ENCODE measurements at regions not wholly inside any gene's neighbourhood (a gene's known extent, or its start where the extent isn't known, plus 50 kb on each side); places are given as distances from the start of the nearest gene placed in this dataset.
"Not testable (repeated sequence)": the region's sequence is repeated elsewhere in the genome, so short reads cannot be mapped to it uniquely, and the experiment has no call there.

- DNase-seq, result no peak
Measured at GRCh38 chr10:5268743-5269142, 72.1 kb downstream of the AKR1C4 start.

DNA sequence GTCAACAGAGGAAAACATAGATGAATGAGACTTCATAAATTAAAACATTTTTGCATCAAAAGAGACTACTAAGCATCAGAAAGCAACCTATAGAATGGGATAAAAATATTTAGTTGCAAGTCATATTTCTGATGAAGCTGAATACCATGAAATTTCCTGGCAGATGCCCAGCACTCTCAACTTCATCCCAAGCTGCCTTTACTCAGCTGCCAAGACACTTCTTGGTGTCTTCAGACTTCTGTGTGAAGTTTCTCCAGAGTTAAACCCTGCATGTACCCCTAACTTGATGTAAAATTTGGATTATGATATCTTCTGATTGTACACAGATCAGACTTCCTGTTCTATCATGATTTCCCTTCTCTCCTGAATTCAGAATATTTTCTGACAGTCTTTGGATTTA is 73.2 kb downstream of the AKR1C4 start:
- DNase-seq, result no peak

- no peak for DNase-seq
Measured at GRCh38 chr10:5271526-5271925, 74.9 kb downstream of the AKR1C4 start.

DNA sequence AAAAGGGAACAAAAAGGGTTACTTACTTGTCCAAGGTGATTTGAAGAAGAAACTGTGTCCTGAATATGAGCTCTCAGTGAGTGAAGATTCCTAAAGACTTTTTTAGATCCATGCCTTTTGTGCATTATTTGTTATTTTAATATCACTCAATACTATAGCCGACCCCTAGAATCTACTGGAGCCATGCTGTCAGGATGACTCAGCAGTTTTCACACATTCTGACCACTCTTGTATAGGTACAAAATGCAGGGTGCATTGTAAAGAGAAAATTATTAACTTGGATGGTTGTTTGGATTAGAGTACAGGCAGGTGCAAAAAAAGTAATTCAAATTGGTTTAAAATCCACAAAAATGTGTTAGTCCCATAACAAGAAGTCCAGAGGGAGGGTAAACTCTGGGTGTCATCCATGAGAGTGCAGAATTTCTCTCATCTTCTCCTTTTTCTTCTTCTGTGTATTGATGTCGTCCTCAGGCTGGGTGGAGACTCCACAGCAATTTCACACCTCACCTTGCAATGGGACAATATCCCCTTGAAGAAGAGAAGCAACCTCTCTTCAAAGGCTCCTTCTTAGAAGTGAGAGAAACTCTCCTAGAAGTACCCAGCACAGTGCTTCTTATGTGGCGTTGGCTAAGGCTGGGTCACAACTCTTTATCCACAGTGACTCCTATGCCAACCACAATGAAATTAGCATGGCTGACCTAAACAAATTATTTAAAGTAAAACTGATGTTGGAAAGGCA is 75.6 kb downstream of the AKR1C4 start:
- DNase-seq, result no peak

GRCh38 chr10:5274795-5275194 is 78.2 kb downstream of the AKR1C4 start:
- DNase-seq, result no peak

- DNase-seq, result no peak
Measured at GRCh38 chr10:5281356-5281755, 83.4 kb upstream of the UCN3 start.

DNA sequence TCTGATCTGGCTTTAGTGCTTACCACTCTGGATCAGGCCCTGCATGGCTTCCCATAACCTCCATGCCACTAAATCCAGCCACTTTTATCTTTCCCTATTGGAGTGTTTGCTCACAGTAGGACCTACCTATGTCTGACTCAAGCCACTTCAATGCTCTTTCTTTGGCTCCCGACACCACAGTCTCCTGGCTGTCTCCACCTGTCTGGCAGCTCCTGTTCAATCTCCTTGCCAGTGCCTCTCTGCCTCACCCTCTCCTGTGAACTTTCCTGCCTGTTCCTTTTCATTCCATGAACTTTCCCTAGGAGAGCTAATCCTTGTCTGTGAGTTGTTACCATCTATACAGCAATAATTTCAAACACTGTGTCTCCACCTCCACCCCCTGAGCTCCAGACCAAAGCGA is 82.6 kb upstream of the UCN3 start:
- DNase-seq, result no peak

DNA sequence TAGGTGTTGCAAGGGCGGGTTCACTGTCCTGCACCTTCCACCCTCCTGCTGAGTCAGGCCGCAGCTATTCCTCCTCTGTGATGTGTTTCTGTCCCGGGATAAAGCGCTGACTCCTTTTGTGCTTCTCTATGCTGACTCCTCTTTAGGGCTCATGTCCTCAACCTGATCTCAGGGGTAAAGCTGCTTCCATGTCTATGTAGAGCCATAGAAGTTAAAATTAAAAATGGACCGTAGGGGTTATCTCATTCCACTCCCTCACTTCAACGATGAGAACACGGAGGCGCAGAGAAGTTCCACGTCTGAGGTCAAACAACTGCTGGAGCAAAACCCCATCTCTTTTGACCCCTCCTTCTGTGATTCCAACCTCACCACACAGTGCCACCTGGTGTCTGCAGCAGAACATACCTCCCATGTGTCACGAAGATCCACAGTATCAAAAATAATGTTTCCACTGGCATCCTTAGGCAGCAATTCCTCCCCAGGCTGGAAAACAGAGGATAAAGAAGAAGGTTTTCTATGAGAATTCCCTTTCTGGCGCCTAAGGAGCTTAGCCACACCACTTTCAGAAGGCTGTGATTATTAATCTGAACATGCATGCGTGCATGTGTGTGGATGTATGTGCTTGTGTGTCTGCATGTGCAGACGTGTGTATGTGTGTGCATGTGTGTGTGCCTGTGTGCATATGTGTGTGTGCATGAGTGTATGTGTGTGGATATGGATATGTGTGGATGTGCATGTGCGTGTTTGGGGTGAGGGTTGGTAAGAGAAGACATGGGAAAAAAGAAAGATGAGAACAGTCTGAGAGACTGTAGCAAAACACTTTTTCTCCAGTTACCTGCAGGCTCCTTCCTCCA is 81.2 kb upstream of the UCN3 start:
- peak; percentile 35 for DNase-seq

DNA sequence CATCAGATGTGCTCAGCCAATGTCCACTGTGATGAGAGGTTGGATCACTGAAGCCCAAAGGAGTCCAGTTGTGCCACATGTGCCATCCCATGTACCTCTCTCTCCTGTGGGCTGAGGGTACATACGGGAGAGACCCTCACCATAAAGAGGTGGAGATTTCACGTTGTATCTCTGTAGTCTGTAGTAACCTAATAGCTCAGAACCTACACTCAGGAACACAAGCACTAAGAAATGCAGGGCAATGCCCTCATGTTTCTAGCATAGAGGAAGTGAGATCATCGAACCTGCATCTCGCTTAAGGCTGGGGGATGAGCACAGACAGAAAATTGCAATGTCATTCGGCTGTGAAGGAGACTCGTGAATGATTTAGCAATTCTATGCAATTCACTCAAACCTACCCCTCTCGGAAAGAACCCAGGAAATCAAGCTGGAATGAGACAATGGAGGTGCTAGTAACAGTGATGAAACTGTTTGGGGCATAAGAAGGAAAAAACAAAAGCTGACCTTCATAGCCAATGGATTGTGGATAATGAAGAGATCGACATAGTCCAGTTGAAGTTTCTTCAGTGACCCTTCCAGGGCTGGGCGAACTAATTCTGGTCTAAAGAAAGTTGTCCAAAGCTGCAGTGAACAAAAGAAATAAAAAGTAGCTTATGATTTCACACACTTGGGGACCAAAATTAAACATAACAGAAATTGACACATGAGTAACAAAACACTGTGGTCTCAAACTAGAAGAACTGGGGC is 80.3 kb upstream of the UCN3 start:
- peak; percentile 66 for DNase-seq

DNA sequence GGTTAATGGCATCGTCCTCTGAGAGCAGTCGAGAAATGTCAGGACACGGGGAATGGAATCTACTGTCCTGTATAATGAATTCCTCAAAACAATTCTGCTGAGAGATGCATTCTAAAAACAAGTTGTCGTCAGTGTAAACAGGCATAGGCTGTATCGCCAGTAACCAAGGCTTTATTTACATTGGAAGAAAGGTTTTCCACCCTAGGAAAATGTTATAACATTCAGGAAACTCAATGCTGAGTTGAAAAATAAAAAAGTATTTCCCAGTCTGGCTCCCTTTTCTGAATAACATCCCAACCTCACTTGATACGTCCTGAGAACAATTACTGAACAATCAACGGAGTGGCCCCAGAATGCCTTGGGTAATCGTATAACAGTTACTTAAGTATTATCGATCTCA is 79.6 kb upstream of the UCN3 start:
- DNase-seq, result no peak

GRCh38 chr10:5288359-5288758 is 76.4 kb upstream of the UCN3 start:
- no peak for DNase-seq

DNA sequence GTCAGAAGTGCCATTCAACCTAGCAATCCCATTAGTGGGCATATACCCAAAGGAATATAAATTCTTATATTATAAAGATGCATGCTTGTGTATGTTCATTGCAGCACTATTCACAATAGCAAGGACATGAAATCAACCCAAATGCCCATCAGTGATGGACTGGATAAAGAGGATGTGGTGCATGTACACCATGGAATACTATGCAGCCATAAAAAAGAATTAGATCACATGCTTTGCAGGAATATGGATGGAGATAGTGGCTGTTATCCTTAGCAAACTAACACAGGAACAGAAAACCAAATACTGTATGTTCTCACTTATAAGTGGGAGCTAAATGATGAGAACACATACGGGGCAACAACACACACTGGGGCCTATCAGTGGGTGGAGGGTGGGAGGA is 75.5 kb upstream of the UCN3 start:
- not testable (repeated sequence) for DNase-seq

GRCh38 chr10:5291501-5292195 is 73.1 kb upstream of the UCN3 start:
- DNase-seq, result peak; percentile 87

DNA sequence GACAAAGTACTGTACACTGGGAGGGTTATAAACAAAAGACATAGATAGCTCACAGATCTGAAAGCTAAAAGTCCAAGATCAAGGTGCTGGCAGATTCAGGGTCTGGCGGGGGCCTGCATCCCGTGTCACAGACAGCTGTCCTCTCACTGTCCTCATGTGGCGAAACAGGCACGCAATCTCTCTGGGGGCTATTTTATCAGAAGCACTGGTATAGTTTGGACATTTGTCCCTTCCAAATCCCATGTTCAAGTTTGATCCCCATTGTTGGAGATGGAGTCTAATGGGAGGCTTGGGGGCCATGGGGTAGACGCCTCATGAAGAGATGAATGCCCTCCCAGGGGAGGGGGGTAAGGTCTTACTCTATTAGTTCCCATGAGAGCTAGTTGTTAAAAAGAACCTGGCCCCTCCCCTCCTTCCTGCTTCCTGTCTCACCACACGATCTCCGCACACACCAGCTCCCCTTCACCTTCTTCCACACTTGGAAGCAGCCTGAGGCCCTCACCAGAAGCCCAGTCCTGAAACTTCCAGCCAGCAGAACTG is 72.5 kb upstream of the UCN3 start:
- no peak for DNase-seq

GRCh38 chr10:5292970-5293369 is 71.8 kb upstream of the UCN3 start:
- not testable (repeated sequence) for DNase-seq

DNA sequence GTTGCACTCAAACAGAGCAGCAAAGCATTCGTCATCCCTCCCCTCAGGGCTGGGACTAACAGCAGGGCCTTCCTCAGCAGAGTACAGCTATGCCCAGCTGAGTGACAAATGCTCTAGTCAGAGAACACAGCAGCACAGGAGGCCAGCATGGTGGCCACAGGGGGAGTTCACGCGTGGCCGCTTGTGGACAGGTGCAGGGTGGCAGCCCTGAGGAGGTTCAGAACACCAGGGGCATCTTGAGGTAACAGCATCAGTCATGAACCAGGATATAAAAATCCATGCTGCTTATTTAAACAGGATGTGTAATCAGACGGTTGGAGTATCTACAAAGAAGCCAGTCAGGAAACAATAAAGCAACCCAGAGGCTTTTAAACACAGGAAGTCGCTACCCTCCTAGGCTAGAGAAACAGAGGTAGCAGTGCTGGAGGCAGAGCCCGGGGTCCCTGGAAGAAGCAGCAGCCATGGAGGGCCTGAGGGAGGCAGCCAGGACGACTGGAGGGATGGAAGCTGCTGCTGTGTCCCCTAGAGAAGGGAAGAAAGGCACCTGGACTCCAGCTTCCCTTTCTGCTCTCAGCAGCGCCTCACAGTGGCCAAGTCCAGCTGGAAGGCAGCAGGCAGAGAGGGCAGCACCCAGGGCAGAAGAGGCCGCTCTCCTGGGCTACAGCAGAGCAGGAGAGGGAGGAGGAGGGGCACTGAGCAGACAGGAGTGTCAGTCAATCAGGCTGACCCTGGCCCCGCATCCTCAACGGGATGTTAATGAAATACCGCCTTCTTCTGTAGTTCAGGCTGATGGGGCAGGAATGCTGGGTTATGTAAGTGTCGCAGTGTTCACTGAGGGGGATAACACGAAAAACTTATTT is 70.8 kb upstream of the UCN3 start:
- DNase-seq, result peak; percentile 26

GRCh38 chr10:5297466-5297865 is 67.3 kb upstream of the UCN3 start:
- no peak for DNase-seq

DNA sequence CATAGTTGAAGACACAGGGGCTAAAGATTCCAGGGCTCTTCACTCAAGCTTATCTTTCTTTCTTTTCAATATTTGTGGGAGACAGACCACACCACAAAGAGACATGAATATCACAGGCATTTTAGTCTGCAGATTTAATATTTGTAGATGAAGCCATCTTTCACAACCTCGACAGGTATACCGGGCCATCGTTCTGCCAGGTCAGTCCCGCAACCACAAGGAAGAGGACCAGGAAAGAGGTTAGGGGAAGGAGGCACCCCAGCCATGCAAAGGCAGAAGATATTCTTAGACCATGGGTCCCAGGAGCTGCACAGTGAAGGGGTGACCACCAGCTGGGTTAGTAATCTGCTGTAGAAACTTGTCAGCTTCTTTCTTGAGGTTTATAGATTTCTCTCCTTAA is 66.8 kb upstream of the UCN3 start:
- DNase-seq, result no peak

GRCh38 chr10:5299950-5300349 is 64.8 kb upstream of the UCN3 start:
- no peak for DNase-seq

DNA sequence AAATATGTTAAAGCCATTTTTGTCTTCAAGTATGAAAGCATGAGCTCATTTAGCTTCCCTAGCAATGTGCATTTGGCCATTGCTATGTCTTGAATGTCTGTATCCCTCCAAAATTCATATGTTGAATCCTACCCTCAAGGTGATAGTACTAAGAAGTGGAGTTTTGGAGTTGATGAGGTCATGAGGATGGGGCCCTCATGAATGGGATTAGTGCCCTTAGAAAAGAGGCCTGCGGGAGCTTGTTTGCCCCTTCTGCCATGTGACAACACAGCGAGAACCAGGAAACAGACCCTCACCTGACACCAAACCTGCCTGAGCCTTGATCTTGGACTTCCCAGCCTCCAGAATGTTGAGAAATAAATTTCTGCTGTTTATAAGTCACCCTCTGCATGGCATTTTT is 61.3 kb upstream of the UCN3 start:
- DNase-seq, result no peak

GRCh38 chr10:5305374-5305773 is 59.4 kb upstream of the UCN3 start:
- peak; percentile 63 for DNase-seq

DNA sequence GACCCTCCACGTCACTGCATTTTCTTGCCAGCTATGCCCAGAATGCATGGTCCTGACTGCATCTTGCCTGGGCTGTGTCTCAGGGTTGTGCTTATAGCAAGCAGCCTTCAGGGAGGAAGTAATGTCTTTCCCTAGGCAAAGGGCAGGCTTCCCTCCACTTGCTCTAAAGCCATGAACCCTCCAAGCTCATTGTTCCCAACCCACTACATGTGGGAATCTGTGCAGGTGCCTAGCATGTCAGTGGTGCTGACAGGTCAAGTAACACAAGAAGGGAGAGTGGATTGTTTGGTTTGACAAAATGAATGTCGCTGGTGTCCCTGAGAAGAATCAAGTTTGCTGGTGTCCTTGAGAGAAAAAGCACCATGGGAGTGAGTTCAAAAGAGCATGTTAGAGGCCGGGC is 53.9 kb upstream of the UCN3 start:
- no peak for DNase-seq

Data from fibroblast of skin of right quadriceps (primary cell).